GM18868 (cell line): ENCODE measurements at regions not wholly inside any gene's neighbourhood (a gene's known extent, or its start where the extent isn't known, plus 50 kb on each side); places are given as distances from the start of the nearest gene placed in this dataset.
"Not testable (repeated sequence)": the region's sequence is repeated elsewhere in the genome, so short reads cannot be mapped to it uniquely, and the experiment has no call there.

Source experiments
- ATAC-seq: cut with Tn5 transposase; IDR thresholded peaks from one replicate; pipeline ENCODE4 v1.9.1; 2021; ENCODE audit warnings: mild to moderate bottlenecking, moderate library complexity; ENCODE audit not compliant: unreplicated experiment

DNA sequence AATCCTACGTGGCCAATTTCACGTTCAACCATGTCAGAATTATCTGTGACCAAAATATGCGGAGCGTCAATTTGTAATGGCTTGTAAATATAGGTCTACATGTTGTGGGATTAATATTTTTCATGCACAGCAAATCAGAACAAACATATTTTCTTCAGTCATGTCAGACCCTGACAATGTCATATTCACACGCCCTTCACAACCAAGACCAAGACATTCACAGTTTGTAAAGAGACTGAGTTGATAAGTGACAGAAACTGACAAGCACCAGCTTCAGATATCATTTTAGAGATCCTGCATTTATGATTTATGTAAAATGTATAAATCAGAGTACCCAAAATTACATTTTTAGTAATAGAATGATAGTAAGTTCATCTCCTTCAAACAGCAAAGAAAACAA is 57.3 kb upstream of the NOVA1 start:
- ATAC-seq, result no peak

DNA sequence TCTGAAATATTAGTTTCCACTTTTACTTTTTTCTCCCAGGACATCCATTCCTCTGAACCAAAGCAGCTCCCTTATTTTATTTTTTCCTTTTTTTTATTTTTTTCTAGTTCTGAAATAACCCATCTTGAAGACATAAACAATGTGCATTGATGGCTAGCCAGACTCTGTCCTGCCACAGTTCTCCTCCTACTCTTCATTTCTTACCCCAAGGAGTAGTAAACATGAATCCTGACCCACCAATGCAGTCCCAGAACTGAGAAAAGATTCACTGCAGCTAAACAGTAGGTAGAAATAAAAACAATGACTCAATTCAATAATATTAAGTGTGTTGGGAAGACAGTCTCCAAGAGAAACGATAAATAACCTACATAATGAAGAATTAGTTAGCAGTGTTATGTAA is 65.7 kb upstream of the NOVA1 start:
- ATAC-seq, result no peak

DNA sequence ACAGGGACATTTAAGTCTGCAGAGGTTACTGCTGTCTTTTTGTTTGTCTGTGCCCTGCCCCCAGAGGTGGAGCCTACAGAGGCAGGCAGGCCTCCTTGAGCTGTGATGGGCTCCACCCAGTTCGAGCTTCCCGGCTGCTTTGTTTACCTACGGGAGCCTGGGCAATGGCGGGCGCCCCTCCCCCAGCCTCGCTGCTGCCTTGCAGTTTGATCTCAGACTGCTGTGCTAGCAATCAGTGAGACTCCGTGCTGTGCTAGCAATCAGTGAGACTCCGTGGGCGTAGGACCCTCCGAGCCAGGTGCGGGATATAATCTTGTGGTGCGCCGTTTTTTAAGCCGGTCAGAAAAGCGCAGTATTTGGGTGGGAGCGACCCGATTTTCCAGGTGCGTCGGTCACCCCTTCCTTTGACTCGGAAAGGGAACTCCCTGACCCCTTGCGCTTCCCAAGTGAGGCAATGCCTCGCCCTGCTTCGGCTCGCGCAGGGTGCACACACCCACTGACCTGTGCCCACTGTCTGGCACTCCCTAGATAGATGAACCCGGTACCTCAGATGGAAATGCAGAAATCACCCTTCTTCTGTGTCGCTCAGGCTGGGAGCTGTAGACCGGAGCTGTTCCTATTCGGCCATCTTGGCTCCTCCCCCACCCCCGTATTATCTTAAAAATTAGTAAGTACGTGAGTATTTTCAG is 81.0 kb upstream of the NOVA1 start:
- not testable (repeated sequence) for ATAC-seq

DNA sequence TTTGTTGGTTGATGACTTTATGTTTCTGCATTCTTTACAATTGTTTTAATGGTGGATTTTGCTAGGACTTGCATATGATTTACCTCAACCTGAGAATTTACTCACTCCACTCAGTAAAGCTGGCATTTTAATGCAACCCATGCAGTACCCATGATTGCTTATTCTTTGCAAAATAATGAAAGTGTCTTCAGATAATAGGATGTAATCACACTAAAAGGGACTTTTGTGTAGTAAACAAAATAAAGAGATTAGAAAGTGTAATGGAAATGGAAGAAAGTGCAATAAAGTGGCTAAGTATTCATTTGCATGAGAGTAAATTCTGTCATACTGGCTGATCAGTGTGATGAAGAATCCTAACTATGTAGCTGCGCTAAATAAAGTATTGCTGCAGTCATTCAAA is 87.6 kb upstream of the NOVA1 start:
- no peak for ATAC-seq

DNA sequence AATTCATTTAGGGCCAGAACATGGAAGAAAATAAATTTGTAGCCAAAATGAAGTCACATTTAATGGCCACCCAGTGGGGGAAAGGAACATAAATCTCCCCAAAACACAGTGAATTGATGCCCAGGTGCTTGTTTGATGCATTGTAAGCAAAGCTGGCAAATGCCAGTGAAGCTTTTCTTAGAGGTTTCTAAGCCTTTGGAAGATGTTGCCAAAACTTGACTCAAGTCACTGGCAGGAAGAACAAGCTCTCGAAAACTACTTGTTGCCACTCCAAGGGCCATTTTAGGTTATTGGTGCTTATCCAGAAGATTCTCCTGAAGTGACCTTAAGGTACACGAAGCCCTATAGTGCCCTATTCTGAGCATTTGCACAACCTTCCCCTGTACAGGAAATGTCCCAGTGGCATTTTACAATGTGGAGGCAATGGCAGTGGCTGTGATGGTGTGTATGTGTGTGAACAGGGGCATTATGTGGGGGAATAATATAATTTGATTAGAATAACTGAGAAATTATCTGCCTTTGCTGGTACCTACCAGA is 89.5 kb upstream of the NOVA1 start:
- no peak for ATAC-seq

GRCh38 chr14:26694521-26694920 is 96.7 kb upstream of the NOVA1 start:
- no peak for ATAC-seq

GRCh38 chr14:26702721-26703230 is 104.9 kb upstream of the NOVA1 start:
- ATAC-seq, result no peak

DNA sequence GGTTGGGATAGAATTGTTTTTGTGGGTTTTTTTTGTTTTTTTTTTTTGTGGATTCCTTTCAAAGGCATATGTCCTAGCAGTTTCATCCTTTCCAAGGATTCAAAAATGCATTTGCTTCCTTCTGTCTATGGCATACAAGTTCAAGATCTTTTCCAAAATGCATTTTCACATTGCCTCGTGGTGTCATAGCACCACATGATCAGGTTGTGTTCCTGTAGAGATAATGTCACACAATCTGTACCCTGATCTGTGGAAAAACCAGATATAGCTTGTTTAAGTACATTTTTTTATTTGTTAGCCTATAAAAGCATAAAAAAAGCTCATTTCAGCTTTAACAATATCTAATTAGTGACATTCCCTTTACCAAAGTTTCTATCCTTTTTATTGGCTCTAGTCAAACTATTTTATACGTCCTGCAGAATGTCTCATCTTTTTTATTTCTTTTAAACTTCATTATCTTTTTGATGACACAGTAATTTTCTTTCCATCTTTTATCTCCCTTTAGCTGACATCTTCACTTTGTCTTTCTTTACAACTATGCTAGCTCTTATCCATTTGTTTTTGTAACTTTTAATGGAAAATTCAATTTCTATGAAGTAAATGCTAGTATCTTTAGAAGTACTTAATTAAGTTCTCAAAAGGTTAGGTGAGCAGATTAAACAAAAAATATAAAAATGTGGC is 106.0 kb upstream of the NOVA1 start:
- ATAC-seq, result no peak

DNA sequence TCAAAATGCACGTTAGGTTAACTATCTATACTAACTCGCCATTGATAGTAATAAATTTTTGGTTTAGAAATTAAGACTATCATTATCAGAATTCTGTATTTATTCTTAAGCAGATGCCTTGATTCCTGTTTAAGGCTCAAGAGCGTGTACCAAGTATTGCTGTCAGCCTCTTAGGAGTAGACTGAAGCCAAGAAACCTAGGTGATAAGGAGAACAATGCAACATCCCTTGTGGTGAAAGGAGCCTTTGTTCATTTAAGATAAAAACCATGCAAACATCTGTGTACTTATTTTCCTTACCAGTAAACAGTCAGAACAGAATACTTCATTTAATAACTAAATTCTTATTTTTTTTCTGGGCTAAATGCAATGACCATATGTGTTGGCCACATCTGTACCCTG is 109.4 kb upstream of the NOVA1 start:
- no peak for ATAC-seq

DNA sequence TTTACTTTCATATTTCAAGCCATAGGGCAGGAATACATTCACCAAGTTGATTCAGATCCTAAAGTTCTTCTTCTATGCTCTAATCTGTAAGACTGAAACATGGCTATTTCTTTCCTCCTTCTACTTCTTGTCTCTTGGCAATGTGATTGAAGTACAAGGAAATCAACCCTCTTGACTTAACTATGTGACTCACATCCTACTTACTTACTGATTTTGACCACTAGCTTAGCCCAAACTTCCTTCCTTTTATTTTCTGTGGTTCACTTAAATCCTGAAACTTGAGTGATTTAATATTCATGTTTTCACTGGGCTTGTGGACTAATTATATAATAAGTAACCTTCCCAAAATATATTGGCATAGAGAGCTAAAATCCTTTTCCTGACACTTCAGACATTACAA is 111.2 kb upstream of the NOVA1 start:
- ATAC-seq, result no peak

- ATAC-seq, result no peak
These were observed 121.7 kb upstream of the NOVA1 start for GRCh38 chr14:26719514-26719913.

- ATAC-seq, result no peak
These were observed 124.4 kb upstream of the NOVA1 start for GRCh38 chr14:26722258-26722657.

DNA sequence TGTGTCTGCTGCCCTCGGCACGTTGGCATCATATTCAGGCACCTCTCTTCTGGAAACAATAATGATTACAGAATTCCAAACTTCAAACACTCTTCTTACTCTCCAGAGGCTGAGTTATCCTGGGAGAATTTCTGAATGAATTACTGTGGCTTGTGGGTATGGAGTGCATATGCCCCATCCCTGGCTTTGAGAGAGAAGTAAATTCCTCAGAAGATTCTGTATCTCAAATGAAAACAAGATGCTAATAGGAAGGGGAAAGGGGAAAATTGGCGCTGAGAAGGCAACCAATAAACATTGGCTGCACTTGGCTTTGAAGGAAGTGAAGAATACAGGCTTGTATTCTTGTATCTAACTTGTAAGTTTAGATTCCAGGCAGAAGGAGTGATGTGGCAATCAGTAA is 132.0 kb upstream of the NOVA1 start:
- ATAC-seq, result no peak

GRCh38 chr14:26730929-26731618 is 133.2 kb upstream of the NOVA1 start:
- ATAC-seq, result no peak

DNA sequence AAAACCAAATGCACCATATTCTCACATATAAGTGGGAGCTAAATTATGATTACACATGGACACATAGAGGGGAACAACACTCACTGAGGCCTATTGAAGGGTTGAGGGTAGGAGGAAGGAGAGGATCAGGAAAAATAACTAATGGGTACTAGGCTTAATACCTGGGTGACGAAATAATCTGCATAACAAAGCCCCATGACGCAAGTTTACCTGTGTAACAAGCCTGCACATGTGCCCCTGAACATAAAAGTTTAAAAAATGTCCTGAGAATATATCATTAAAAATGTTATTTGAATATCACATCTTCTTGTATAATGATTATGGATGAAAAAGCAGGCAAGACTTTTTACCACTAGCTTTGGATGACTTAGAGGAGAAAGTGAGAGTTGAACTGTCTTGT is 138.0 kb upstream of the NOVA1 start:
- ATAC-seq, result no peak

DNA sequence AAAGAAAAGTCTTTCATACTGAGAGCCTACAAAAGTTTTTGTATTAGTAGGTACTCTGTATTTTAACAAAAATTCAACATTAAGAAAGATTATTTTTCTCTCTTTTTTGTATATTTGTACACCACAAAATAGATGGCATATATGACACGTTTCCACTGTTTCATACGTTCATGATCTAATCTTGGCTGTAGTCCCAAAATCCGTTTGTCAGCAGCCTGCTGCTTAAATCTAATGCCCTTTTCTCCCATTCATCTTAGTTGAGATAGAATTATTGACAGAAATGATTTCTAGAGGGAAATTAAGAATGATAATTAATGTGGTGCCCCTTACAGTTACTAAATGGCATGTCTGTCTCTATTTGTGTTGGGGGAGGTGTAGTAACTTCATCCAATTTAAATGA is 140.7 kb upstream of the NOVA1 start:
- ATAC-seq, result no peak

DNA sequence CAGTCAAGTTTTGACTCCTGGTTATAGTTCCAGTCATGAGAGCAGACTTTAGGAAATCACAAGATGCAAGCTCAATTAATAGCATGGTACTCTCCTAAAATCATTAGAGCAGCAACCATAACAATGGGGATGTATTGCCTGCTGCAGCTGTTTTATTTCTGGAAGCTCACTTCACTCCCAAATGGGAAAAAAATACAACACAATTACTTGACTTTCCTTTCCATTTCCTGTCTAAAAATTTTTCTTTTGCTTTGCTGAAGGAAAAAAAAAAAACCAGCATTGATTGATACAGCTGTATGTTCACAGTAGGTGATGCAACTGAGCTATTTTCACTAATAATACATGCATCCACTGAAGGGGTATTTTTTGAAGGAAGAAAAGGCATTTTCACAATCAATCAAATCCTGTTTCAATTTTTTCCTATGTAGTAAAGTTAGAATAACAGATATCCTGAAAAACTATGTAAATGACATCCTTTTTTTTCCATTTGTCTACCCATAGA is 143.9 kb upstream of the NOVA1 start:
- ATAC-seq, result no peak

DNA sequence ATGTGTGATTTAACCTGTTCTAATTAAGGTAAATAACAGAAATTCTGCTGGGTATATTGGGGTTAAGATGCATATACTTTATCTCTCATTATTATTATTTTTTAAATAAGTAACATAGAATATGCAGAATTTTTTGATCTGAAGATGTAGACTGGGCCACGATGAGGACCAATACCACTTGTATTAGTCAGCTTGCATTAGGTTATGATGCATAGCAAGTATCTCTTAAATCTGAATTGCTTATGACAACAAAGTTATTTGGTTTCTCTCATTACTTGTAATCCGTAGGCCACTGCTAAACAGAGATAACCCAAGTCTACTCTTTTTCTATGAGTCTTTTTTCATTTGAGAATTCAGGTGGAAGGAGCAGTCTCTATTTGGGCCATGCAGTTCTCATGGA is 145.5 kb upstream of the NOVA1 start:
- ATAC-seq, result no peak

- no peak for ATAC-seq
These were observed 147.1 kb upstream of the NOVA1 start for GRCh38 chr14:26744903-26745302.

DNA sequence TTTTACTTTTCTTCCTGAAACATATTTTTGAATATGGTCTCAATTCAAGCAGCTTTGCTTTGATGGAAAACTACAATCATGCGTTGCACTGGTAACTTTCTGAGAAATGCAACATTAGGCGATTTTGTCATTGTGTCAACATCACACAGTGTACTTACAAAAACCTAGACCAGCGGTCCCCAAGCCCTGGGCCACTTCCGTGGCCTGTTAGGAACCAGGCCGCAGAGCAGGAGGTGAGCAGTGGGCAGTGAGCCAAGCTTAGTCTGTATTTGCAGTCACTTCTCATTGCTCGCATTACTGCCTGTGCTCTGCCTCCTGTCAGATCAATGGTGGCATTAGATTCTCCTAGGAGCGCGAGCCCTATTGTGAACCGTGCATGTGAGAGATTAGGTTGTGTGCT is 163.7 kb upstream of the NOVA1 start:
- no peak for ATAC-seq

GRCh38 chr14:26765301-26765700 is 167.5 kb upstream of the NOVA1 start:
- no peak for ATAC-seq
